Kidney (tissue), 13 donors: ENCODE measurements at regions not wholly inside any gene's neighbourhood (a gene's known extent, or its start where the extent isn't known, plus 50 kb on each side); places are given as distances from the start of the nearest gene placed in this dataset.

Experiments
- DNase-seq, 5 donors: peaks; one replicate each; pipeline ENCODE4 v3.0.0-alpha.2; 2013 to 2020
- FAIRE-seq: peaks from 2 replicates; lab custom pipeline; 2012; peaks lifted over from hg19 to GRCh38; lab: Jason Lieb, UNC
- H3K27ac ChIP-seq, 2 donors: one replicate each; pipeline ENCODE4 v1.7.0; 2013; ENCODE audit warnings: low read depth in 2 of 2, low read length in 2 of 2, inconsistent platforms in 1 of 2
- H3K27me3 ChIP-seq: one replicate; pipeline ENCODE4 v1.7.1; 2013; ENCODE audit warnings: low read length, inconsistent platforms; ENCODE audit not compliant: control insufficient read depth, insufficient read depth
- H3K36me3 ChIP-seq, 3 donors: one replicate each; pipeline versions ENCODE4 v1.7.0 to v1.7.1; 2013; ENCODE audit warnings: low read length in 3 of 3, control low read depth in 1 of 3, inconsistent platforms in 1 of 3; ENCODE audit not compliant: insufficient read depth in 3 of 3, control insufficient read depth in 2 of 3
- H3K4me1 ChIP-seq, 3 donors: one replicate each; pipeline versions ENCODE4 v1.7.0 to v1.7.1; 2013; ENCODE audit warnings: low read length in 3 of 3, inconsistent platforms in 1 of 3, low read depth in 1 of 3; ENCODE audit not compliant: control insufficient read depth in 2 of 3, insufficient read depth in 2 of 3
- H3K4me3 ChIP-seq, 3 donors: one replicate each; pipeline versions ENCODE4 v1.7.0 to v1.8.1; 2013; ENCODE audit warnings: low read length in 3 of 3, control low read depth in 1 of 3, inconsistent platforms in 1 of 3
- H3K9ac ChIP-seq, 3 donors: one replicate each; pipeline versions ENCODE4 v1.7.0 to v1.7.1; 2013; ENCODE audit warnings: low read length in 3 of 3, control low read depth in 1 of 3, inconsistent platforms in 1 of 3
- H3K9me3 ChIP-seq, 3 donors: one replicate each; pipeline versions ENCODE4 v1.7.0 to v1.7.1; 2013; ENCODE audit warnings: low read length in 3 of 3, control low read depth in 1 of 3, inconsistent platforms in 1 of 3; ENCODE audit not compliant: control insufficient read depth in 2 of 3, insufficient read depth in 1 of 3
- CTCF ChIP-seq: IDR thresholded peaks from 3 replicates; pipeline ENCODE4 v1.5.1; 2012; ENCODE audit warnings: mild to moderate bottlenecking, moderate library complexity, borderline replicate concordance; ENCODE audit not compliant: insufficient read depth; ENCODE audit errors: extremely low read depth
- intact Hi-C: fragments of 100-400 bp; cut with DNase I; formaldehyde crosslinking; loops from one replicate; pipeline ENCODE4 v1.11.1; 2022
- donor health status: control.
- donor health status: control.
- donor health status: control.
- donor health status: control.
- donor health status: control.
- donor health status: DM: yes; HTN: yes; CAD: no.
- donor health status: Normal renal cell carcinoma (clear cell type).

- no peaks in the 10 kb centered on the region for H3K27me3 ChIP-seq
- TF ChIP-seq CTCF: no peak
- H3K4me1 ChIP-seq: no peaks in the 10 kb centered on the region
- DNase-seq (no peak), FAIRE-seq (no peak)
- no peak overlapping the region for H3K4me3 ChIP-seq
- no peak overlapping the region for H3K9ac ChIP-seq
- H3K36me3 ChIP-seq: no peaks in the 10 kb centered on the region
- no peaks in the 10 kb centered on the region for H3K9me3 ChIP-seq
- intact Hi-C loops: no loop called here
- no peak overlapping the region for H3K27ac ChIP-seq
Measured at GRCh38 chr17:13351046-13351445, 250.7 kb downstream of the HS3ST3A1 start.

GRCh38 chr17:13350466-13350865, 251.3 kb downstream of the HS3ST3A1 start:
- Histone ChIP-seq H3K36me3 (no peaks in the 10 kb centered on the region), H3K4me1 (no peaks in the 10 kb centered on the region), H3K27ac (no peak overlapping the region), H3K4me3 (no peak overlapping the region), H3K9ac (no peak overlapping the region), H3K9me3 (no peaks in the 10 kb centered on the region), H3K27me3 (no peaks in the 10 kb centered on the region)
- no peak for FAIRE-seq
- no peak for DNase-seq
- intact Hi-C loops: no loop called here
- TF ChIP-seq CTCF: no peak

GRCh38 chr17:13346996-13347762, 254.6 kb downstream of the HS3ST3A1 start:
- no peak for FAIRE-seq
- no peak for DNase-seq
- H3K9ac ChIP-seq: no peak overlapping the region

More at GRCh38 chr17:13346996-13347762, 254.6 kb downstream of the HS3ST3A1 start:
- TF ChIP-seq CTCF: no peak
- Histone ChIP-seq H3K27ac (no peak overlapping the region), H3K36me3 (no peaks in the 10 kb centered on the region), H3K9me3 (no peaks in the 10 kb centered on the region), H3K27me3 (no peaks in the 10 kb centered on the region), H3K4me3 (no peak overlapping the region), H3K4me1 (no peaks in the 10 kb centered on the region)
- intact Hi-C loops: no loop called here
